Testis (tissue), 2 donors: ENCODE measurements at regions not wholly inside any gene's neighbourhood (a gene's known extent, or its start where the extent isn't known, plus 50 kb on each side); places are given as distances from the start of the nearest gene placed in this dataset.

ENCODE experiments used
- POLR2A ChIP-seq: fragments of 450-650 bp; IDR thresholded peaks from one replicate; pipeline ENCODE4 v1.6.1; 2017; ENCODE audit warnings: antibody characterized with exemption, mild to moderate bottlenecking, moderate library complexity
- TF ChIP-seq, protein P1 (sequence below), 3 experiments: fragments of 450-650 bp in 2 of 3; fragments of 200-600 bp in 1 of 3; sonication (generic) in 1 of 3; IDR thresholded peaks; one replicate each; pipeline ENCODE4 v1.5.1; 2016 to 2019; ENCODE audit warnings: antibody characterized with exemption in 3 of 3, mild to moderate bottlenecking in 2 of 3, moderate library complexity in 1 of 3

DNA sequence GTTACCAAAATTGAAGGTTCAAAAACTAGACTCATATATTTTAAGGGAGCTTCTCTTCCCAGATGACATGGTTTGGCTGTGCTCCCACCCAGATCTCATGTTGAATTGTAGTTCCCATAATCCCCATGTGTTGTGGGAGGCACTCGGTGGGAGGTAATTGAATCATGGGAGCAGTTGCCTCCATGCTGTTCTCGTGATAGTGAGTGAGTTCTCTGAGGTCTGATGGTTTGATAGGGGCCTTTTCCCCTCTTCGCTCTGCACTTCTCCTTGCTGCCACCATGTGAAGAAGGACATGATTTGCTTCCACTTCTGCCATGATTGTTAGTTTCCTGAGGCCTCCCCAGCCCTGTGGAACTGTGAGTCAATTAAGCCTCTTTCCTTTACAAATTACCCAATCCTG is 140.1 kb downstream of the MAIP1 start:
- TF ChIP-seq, protein P1, sequence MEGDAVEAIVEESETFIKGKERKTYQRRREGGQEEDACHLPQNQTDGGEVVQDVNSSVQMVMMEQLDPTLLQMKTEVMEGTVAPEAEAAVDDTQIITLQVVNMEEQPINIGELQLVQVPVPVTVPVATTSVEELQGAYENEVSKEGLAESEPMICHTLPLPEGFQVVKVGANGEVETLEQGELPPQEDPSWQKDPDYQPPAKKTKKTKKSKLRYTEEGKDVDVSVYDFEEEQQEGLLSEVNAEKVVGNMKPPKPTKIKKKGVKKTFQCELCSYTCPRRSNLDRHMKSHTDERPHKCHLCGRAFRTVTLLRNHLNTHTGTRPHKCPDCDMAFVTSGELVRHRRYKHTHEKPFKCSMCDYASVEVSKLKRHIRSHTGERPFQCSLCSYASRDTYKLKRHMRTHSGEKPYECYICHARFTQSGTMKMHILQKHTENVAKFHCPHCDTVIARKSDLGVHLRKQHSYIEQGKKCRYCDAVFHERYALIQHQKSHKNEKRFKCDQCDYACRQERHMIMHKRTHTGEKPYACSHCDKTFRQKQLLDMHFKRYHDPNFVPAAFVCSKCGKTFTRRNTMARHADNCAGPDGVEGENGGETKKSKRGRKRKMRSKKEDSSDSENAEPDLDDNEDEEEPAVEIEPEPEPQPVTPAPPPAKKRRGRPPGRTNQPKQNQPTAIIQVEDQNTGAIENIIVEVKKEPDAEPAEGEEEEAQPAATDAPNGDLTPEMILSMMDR (IDR thresholded peaks at IDR 0.05) = no peak
- TF ChIP-seq POLR2A = no peak
